PFSK-1 (cell line): ENCODE measurements at regions not wholly inside any gene's neighbourhood (a gene's known extent, or its start where the extent isn't known, plus 50 kb on each side); places are given as distances from the start of the nearest gene placed in this dataset.

ENCODE experiments used
- FOXP2 ChIP-seq: optimal IDR thresholded peaks from 2 replicates; pipeline ENCODE3; 2011; ENCODE audit warnings: borderline replicate concordance, control low read depth, inconsistent platforms; ENCODE audit not compliant: insufficient read depth; ENCODE audit errors: extremely low read length, extremely low read depth
- POLR2AphosphoS5 ChIP-seq: IDR thresholded peaks from 2 replicates; pipeline ENCODE4 v1.6.1; 2012; ENCODE audit warnings: low read depth, mild to moderate bottlenecking, control low read depth, low read length, moderate library complexity
- SIN3A ChIP-seq: IDR thresholded peaks from 2 replicates; pipeline ENCODE4 v1.6.1; 2012; ENCODE audit warnings: mild to moderate bottlenecking, low read length, moderate library complexity, borderline replicate concordance; ENCODE audit not compliant: insufficient read depth
- TAF1 ChIP-seq: IDR thresholded peaks from 2 replicates; pipeline ENCODE4 v1.6.1; 2012; ENCODE audit warnings: low read length, control low read depth, borderline replicate concordance; ENCODE audit not compliant: insufficient read depth
- TF ChIP-seq, protein P1 (sequence below), 2 experiments: IDR thresholded peaks; 2 replicates each; pipeline versions ENCODE4 v1.6.1 to v1.8.0; 2011 to 2012; ENCODE audit warnings: low read depth in 2 of 2, low read length in 2 of 2, control low read depth in 1 of 2, inconsistent platforms in 1 of 2, mild to moderate bottlenecking in 1 of 2, moderate library complexity in 1 of 2; ENCODE audit not compliant: insufficient read depth in 1 of 2

DNA sequence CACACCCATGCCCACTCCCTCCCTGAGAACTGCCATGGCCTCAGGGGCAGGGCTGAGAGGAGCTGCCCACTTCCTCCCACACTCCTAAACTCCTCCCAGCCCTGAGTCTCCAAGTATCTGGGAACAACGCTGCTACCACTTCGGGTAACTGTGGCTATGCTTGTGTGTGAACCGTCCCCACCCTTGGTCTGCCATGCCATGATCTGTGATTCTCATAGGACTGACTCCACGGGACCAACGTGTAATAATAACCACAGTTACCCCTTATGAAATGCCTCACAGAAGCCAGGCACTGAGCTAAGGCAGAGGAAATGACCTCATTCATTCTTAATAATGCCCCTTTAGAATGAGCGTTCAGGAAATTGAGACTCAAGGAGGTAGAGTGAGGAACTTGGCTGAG is 103.9 kb upstream of the SMIM23 start:
- TF ChIP-seq SIN3A (no peak), TAF1 (no peak), FOXP2 (no peak), POLR2AphosphoS5 (no peak)
- TF ChIP-seq, protein P1, sequence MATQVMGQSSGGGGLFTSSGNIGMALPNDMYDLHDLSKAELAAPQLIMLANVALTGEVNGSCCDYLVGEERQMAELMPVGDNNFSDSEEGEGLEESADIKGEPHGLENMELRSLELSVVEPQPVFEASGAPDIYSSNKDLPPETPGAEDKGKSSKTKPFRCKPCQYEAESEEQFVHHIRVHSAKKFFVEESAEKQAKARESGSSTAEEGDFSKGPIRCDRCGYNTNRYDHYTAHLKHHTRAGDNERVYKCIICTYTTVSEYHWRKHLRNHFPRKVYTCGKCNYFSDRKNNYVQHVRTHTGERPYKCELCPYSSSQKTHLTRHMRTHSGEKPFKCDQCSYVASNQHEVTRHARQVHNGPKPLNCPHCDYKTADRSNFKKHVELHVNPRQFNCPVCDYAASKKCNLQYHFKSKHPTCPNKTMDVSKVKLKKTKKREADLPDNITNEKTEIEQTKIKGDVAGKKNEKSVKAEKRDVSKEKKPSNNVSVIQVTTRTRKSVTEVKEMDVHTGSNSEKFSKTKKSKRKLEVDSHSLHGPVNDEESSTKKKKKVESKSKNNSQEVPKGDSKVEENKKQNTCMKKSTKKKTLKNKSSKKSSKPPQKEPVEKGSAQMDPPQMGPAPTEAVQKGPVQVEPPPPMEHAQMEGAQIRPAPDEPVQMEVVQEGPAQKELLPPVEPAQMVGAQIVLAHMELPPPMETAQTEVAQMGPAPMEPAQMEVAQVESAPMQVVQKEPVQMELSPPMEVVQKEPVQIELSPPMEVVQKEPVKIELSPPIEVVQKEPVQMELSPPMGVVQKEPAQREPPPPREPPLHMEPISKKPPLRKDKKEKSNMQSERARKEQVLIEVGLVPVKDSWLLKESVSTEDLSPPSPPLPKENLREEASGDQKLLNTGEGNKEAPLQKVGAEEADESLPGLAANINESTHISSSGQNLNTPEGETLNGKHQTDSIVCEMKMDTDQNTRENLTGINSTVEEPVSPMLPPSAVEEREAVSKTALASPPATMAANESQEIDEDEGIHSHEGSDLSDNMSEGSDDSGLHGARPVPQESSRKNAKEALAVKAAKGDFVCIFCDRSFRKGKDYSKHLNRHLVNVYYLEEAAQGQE (IDR thresholded peaks at IDR 0.05; ENCODE audit: insufficient read depth in 1 of 2, low read depth in 2 of 2, low read length in 2 of 2) = no peak

DNA sequence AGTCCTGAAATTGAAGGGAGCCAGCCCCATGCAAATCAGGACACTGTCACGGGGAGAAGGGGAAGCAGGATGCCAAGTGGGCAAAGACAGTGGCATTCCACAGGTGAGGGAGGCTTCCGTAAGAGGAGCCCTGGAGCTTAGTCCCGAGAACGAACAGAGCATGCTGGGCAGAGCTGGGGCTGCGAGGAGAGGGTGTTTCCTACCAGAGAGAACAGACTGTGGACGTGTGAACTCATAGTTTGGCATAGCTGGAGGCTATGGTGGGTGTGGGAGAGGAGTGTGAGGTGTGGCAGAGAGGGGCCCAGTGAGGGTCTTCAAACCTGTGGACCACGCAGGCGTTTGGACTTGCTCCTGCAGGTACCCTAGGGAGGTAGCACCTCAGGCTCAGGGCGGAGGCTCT is 102.8 kb upstream of the SMIM23 start:
- TF ChIP-seq FOXP2 = no peak
- no peak for TF ChIP-seq SIN3A
- no peak for TF ChIP-seq POLR2AphosphoS5
- TF ChIP-seq TAF1 = no peak
- TF ChIP-seq, protein P1 (IDR thresholded peaks at IDR 0.05; ENCODE audit: insufficient read depth in 1 of 2, low read depth in 2 of 2, low read length in 2 of 2) = no peak

- TF ChIP-seq SIN3A (no peak), FOXP2 (no peak), TAF1 (no peak), POLR2AphosphoS5 (no peak)
- TF ChIP-seq, protein P1 (IDR thresholded peaks at IDR 0.05; ENCODE audit: insufficient read depth in 1 of 2, low read depth in 2 of 2, low read length in 2 of 2) = no peak
These were observed 101.4 kb upstream of the SMIM23 start for GRCh38 chr5:171684169-171684568.

- TF ChIP-seq TAF1 = no peak
- TF ChIP-seq POLR2AphosphoS5 = no peak
- TF ChIP-seq FOXP2 = no peak
- TF ChIP-seq SIN3A = no peak
- TF ChIP-seq, protein P1 (IDR thresholded peaks at IDR 0.05; ENCODE audit: insufficient read depth in 1 of 2, low read depth in 2 of 2, low read length in 2 of 2) = no peak
These were observed 96.7 kb upstream of the SMIM23 start for GRCh38 chr5:171688696-171689495.
